Stimulated activated CD4-positive, alpha-beta T cell treated with anti-CD3 and anti-CD28 coated beads, Interleukin-15, amount 100 ng/mL, for 1 hour (primary cell): ENCODE measurements at regions not wholly inside any gene's neighbourhood (a gene's known extent, or its start where the extent isn't known, plus 50 kb on each side); places are given as distances from the start of the nearest gene placed in this dataset.
"Not testable (repeated sequence)": the region's sequence is repeated elsewhere in the genome, so short reads cannot be mapped to it uniquely, and the experiment has no call there.

Experiments used
- DNase-seq, 2 donors: peaks; one replicate each; pipeline ENCODE4 v3.0.0-alpha.2; 2020; ENCODE audit warnings: low read depth in 1 of 2, low spot score in 1 of 2

GRCh38 chr3:182129740-182130139, 418.0 kb downstream of the SOX2 start:
- no peak for DNase-seq

- DNase-seq = no peak
Observed at GRCh38 chr3:182133752-182134151, 422.0 kb downstream of the SOX2 start.

- DNase-seq = no peak
Observed at GRCh38 chr3:182135056-182135455, 423.3 kb downstream of the SOX2 start.

GRCh38 chr3:182136008-182136910, 424.5 kb downstream of the SOX2 start:
- no peak for DNase-seq

GRCh38 chr3:182138393-182138792, 426.7 kb downstream of the SOX2 start:
- no peak for DNase-seq

- no peak for DNase-seq
Observed at GRCh38 chr3:182139627-182140357, 428.1 kb downstream of the SOX2 start.

GRCh38 chr3:182142928-182143327, 431.2 kb downstream of the SOX2 start:
- no peak for DNase-seq

- no peak for DNase-seq
Observed at GRCh38 chr3:182143903-182144302, 432.2 kb downstream of the SOX2 start.

- no peak for DNase-seq
Observed at GRCh38 chr3:182148360-182148759, 436.6 kb downstream of the SOX2 start.

- no peak for DNase-seq
Observed at GRCh38 chr3:182149594-182149993, 437.9 kb downstream of the SOX2 start.

GRCh38 chr3:182156326-182156725, 444.6 kb downstream of the SOX2 start:
- not testable (repeated sequence) for DNase-seq

GRCh38 chr3:182165234-182165633, 453.5 kb downstream of the SOX2 start:
- DNase-seq = no peak

GRCh38 chr3:182172534-182172933, 460.8 kb downstream of the SOX2 start:
- no peak for DNase-seq

GRCh38 chr3:182178488-182179200, 466.9 kb downstream of the SOX2 start:
- DNase-seq = no peak

- DNase-seq = no peak
Observed at GRCh38 chr3:182179631-182180030, 467.9 kb downstream of the SOX2 start.

- no peak for DNase-seq
Observed at GRCh38 chr3:182180654-182181385, 469.1 kb downstream of the SOX2 start.

GRCh38 chr3:182182531-182182968, 470.8 kb downstream of the SOX2 start:
- DNase-seq = no peak

GRCh38 chr3:182183716-182184430, 472.1 kb downstream of the SOX2 start:
- no peak for DNase-seq

GRCh38 chr3:182185313-182185712, 473.6 kb downstream of the SOX2 start:
- no peak for DNase-seq

GRCh38 chr3:182190056-182190455, 478.3 kb downstream of the SOX2 start:
- no peak for DNase-seq
